ENCODE measurements at regions not wholly inside any gene's neighbourhood (a gene's known extent, or its start where the extent isn't known, plus 50 kb on each side); places are given as distances from the start of the nearest gene placed in this dataset.
"Not testable (repeated sequence)": the region's sequence is repeated elsewhere in the genome, so short reads cannot be mapped to it uniquely, and the experiment has no call there.

DNA sequence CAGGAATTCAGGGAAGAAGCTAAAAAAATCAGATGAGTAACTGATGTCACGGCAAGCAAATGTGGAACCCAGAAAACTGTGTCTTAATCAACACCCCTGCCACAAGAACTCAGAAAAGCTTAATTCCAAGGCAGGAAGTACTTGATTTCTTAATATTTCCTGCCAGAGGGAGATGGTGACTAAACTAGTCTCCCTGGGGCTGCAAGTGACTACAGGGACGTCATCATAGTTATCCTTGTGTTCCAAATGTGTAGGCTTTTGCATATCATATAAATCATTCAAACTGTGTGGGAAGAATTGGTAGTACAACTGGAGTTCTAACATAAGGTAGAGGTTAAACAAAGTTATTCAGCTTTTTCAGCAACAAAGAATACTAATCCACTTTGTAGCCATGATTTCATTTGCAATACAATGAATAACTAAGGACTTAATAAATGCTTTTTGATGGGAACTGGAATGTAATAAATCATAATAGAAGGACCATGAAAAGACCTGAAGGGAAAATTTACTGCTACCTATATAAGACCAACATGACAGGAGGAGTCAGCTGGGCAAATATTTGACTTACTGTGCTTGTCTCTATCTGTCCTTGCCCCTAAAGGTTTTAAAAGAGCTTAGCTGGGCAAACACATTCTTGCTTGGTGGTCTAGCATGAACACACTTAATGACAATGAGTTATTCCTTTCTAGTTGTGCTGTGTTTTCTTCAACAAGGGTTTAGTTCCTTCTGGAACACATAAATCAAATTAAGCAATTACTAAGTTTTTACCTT lies 76.0 kb upstream of the NECTIN3 start:
- Mint-ChIP-seq H3K36me3 (no peaks in the 10 kb centered on the region), H3K27ac (no peak overlapping the region), H3K9me3 (no peaks in the 10 kb centered on the region), H3K4me1 (no peaks in the 10 kb centered on the region), H3K4me3 (no peak overlapping the region)
- ATAC-seq (no peak), DNase-seq (ENCODE audit: low spot score in 2 of 2) (no peak)

DNA sequence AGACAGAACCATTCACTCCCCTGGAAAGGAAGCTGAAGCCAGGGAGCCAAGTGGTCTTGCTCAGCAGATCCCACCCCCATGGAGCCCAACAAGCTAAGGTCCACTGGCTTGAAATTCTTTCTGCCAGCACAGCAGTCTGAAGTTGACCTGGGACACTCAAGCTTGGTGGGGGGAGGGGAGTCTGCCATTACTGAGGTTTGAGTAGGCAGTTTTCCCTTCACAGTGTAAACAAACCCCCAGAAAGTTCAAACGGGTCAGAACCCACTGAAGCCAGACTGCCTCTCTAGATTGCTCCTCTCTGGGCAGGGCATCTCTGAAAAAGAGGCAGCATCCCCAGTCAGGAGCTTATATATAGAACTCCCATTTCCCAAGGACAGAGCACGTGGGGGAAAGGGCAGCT lies 72.8 kb upstream of the NECTIN3 start:
- not testable (repeated sequence) for H3K4me3 Mint-ChIP-seq; H3K4me1 Mint-ChIP-seq; H3K36me3 Mint-ChIP-seq; H3K9me3 Mint-ChIP-seq; H3K27ac Mint-ChIP-seq; ATAC-seq; DNase-seq (ENCODE audit: low spot score in 2 of 2)

DNA sequence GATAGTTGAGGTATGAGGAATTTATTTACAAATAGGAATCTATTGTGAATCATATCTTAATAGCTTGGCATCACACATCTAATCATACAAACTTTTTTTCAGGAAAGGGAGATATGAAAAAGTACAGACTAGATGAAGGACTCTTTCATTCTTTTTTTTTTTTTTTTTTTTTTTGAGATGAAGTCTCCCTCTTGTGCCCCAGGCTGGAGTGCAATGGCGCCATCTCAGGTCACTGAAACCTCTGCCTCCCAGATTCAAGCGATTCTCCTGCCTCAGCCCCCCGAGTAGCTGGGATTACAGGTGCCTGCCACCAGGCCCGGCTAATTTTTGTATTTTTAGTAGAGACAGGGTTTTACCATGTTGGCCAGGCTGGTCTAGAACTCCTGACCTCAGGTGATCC lies 65.1 kb upstream of the NECTIN3 start:
- not testable (repeated sequence) for H3K27ac Mint-ChIP-seq; H3K9me3 Mint-ChIP-seq; H3K36me3 Mint-ChIP-seq; ATAC-seq; H3K4me1 Mint-ChIP-seq; DNase-seq (ENCODE audit: low spot score in 2 of 2); H3K4me3 Mint-ChIP-seq

DNA sequence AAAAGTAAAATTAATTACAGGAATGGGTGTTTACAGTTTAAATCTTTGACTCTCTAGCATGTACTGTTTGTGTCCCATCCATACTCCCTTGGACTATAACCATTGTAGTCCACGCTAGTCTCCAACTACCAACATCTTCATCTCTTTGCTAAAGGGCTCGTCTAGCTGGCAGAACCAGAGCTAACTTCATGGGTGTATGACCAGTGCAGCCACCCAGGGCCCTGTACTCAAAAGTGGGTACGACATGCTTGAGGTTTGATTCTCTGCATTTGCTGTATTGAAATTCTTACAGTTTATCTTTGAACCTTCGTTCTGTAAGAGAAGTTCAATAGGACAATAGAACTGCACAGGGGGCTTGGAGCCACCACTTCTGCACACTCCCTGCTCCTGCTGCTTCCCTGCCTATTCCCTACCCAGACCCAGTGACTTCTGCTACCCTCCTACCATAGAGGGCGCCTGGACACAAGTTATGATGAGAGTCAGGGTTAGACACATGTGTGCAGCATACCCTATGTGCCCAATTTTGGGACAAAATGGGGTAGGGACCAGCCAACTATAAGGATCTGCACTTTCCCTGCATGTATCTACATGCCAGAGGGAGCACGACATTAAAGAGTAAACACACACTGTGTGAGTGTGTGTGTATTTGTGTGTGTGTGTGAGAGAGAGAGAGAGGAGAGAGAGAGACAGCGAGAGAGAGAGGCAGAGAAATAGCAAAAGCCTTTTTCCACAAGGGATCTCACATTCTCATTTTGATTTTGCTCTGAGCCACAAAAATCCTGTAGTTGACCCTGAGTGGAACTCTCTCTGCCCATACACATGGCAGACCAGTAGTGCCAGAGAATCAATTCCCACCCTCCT lies 59.0 kb upstream of the NECTIN3 start:
- Mint-ChIP-seq H3K4me3 (no peak overlapping the region), H3K9me3 (no peaks in the 10 kb centered on the region), H3K36me3 (no peaks in the 10 kb centered on the region), H3K27ac (no peak overlapping the region), H3K4me1 (no peaks in the 10 kb centered on the region)
- no peak for DNase-seq (ENCODE audit: low spot score in 2 of 2)
- ATAC-seq, result peak; percentile 54
